GM12878 (cell line): ENCODE measurements at regions not wholly inside any gene's neighbourhood (a gene's known extent, or its start where the extent isn't known, plus 50 kb on each side); places are given as distances from the start of the nearest gene placed in this dataset.

ENCODE experiments used
- BHLHE40 ChIP-seq, 2 experiments: fragments of 450-650 bp in 1 of 2; IDR thresholded peaks; 2 replicates each; pipeline ENCODE4 v1.6.1; 2011 to 2017; ENCODE audit warnings: low read depth in 2 of 2, borderline replicate concordance in 1 of 2, improper control_type of control experiment in 1 of 2, low read length in 1 of 2, mild to moderate bottlenecking in 1 of 2
- BMI1 ChIP-seq: fragments of 450-650 bp; IDR thresholded peaks from 2 replicates; pipeline ENCODE4 v1.6.1; 2016; ENCODE audit warnings: mild to moderate bottlenecking, moderate library complexity, borderline replicate concordance
- CHD2 ChIP-seq: IDR thresholded peaks from 2 replicates; pipeline ENCODE4 v1.6.1; 2011; ENCODE audit warnings: low read depth, low read length, improper control_type of control experiment, borderline replicate concordance
- CTCF ChIP-seq, 3 experiments: IDR thresholded peaks in 2 of 3; conservative IDR thresholded peaks in 1 of 3; 2 replicates each; pipeline ENCODE4 v1.5.1; 2011; ENCODE audit warnings: low read depth in 3 of 3, low read length in 3 of 3, mild to moderate bottlenecking in 3 of 3, control low read depth in 2 of 3, moderate library complexity in 2 of 3, inconsistent platforms in 1 of 3, mixed read lengths in 1 of 3; ENCODE audit not compliant: control insufficient read depth in 2 of 3, insufficient read depth in 1 of 3; ENCODE audit errors: extremely low read depth in 1 of 3
- NFXL1 ChIP-seq: fragments of 450-650 bp; IDR thresholded peaks from 2 replicates; pipeline ENCODE4 v1.6.1; 2017; ENCODE audit warnings: antibody characterized with exemption, mild to moderate bottlenecking, borderline replicate concordance
- POLR2AphosphoS5 ChIP-seq: IDR thresholded peaks from 2 replicates; pipeline ENCODE4 v1.6.1; 2011; ENCODE audit warnings: mild to moderate bottlenecking, low read length, inconsistent platforms
- RCOR1 ChIP-seq: conservative IDR thresholded peaks from 2 replicates; pipeline ENCODE4 v1.6.1; 2012; ENCODE audit warnings: low read depth, low read length, improper control_type of control experiment
- SREBF2 ChIP-seq: IDR thresholded peaks from 2 replicates; pipeline ENCODE4 v1.6.1; 2012; ENCODE audit warnings: mild to moderate bottlenecking, low read length

GRCh38 chr9:107559494-107560086 is 70.0 kb upstream of the KLF4 start:
- TF ChIP-seq CTCF (IDR thresholded peaks at IDR 0.05 in 2 of 3, conservative IDR thresholded peaks at IDR 0.05 in 1 of 3; ENCODE audit: control insufficient read depth in 2 of 3, extremely low read depth in 1 of 3, insufficient read depth in 1 of 3, low read depth in 3 of 3, low read length in 3 of 3) (no peak), CHD2 (no peak), SREBF2 (no peak), RCOR1 (no peak), BHLHE40 (IDR thresholded peaks at IDR 0.05; ENCODE audit: borderline replicate concordance in 1 of 2, low read depth in 2 of 2, low read length in 1 of 2) (no peak), POLR2AphosphoS5 (no peak), NFXL1 (no peak), BMI1 (no peak)
